ENCODE measurements at regions not wholly inside any gene's neighbourhood (a gene's known extent, or its start where the extent isn't known, plus 50 kb on each side); places are given as distances from the start of the nearest gene placed in this dataset.
"Not testable (repeated sequence)": the region's sequence is repeated elsewhere in the genome, so short reads cannot be mapped to it uniquely, and the experiment has no call there.

- DNase-seq = no peak
- 55 to 63% (median 63%) methylated on average over 1 of the region's 1 CpG for WGBS, 3 donors
- Histone ChIP-seq H3K9me3 (ENCODE audit: control insufficient read depth in 2 of 2, insufficient read depth in 1 of 2, low read depth in 1 of 2, low read length in 1 of 2) (no peaks in the 10 kb centered on the region), H3K4me3 (ENCODE audit: low read depth in 1 of 3, low read length in 3 of 3) (no peak overlapping the region), H3K27ac (ENCODE audit: low read depth in 1 of 3, low read length in 2 of 3) (no peak overlapping the region), H3K4me1 (ENCODE audit: control insufficient read depth in 3 of 3, insufficient read depth in 2 of 3, low read depth in 1 of 3, low read length in 2 of 3) (no peaks in the 10 kb centered on the region), H3K27me3 (ENCODE audit: control insufficient read depth in 3 of 3, insufficient read depth in 3 of 3, low read length in 3 of 3) (peaks cover 10 to 50% (median 16%) of the 10 kb centered on the region in 3 donors), H3K36me3 (ENCODE audit: control insufficient read depth in 3 of 3, insufficient read depth in 2 of 3, low read depth in 1 of 3, low read length in 3 of 3) (no peaks in the 10 kb centered on the region)
- FAIRE-seq = no peak
These were observed 72.9 kb downstream of the ASCL4 start for GRCh38 chr12:107847430-107847829.

- Histone ChIP-seq H3K27ac (ENCODE audit: low read depth in 1 of 3, low read length in 2 of 3) (no peak overlapping the region), H3K9me3 (ENCODE audit: control insufficient read depth in 2 of 2, insufficient read depth in 1 of 2, low read depth in 1 of 2, low read length in 1 of 2) (no peaks in the 10 kb centered on the region), H3K36me3 (ENCODE audit: control insufficient read depth in 3 of 3, insufficient read depth in 2 of 3, low read depth in 1 of 3, low read length in 3 of 3) (no peaks in the 10 kb centered on the region), H3K4me1 (ENCODE audit: control insufficient read depth in 3 of 3, insufficient read depth in 2 of 3, low read depth in 1 of 3, low read length in 2 of 3) (no peaks in the 10 kb centered on the region), H3K4me3 (ENCODE audit: low read depth in 1 of 3, low read length in 3 of 3) (no peak overlapping the region), H3K27me3 (ENCODE audit: control insufficient read depth in 3 of 3, insufficient read depth in 3 of 3, low read length in 3 of 3) (peaks cover 10 to 48% (median 14%) of the 10 kb centered on the region in 3 donors)
- 33 to 41% (median 41%) methylated on average over 3 of the region's 3 CpGs for WGBS, 3 donors
- FAIRE-seq (no peak), DNase-seq (no peak)
These were observed 73.3 kb downstream of the ASCL4 start for GRCh38 chr12:107847830-107848229.

- Histone ChIP-seq H3K9me3 (ENCODE audit: control insufficient read depth in 2 of 2, insufficient read depth in 1 of 2, low read depth in 1 of 2, low read length in 1 of 2) (no peaks in the 10 kb centered on the region), H3K27ac (ENCODE audit: low read depth in 1 of 3, low read length in 2 of 3) (no peak overlapping the region), H3K27me3 (ENCODE audit: control insufficient read depth in 3 of 3, insufficient read depth in 3 of 3, low read length in 3 of 3) (peaks cover 0 to 2% (median 0%) of the 10 kb centered on the region in 3 donors), H3K4me3 (ENCODE audit: low read depth in 1 of 3, low read length in 3 of 3) (no peak overlapping the region), H3K4me1 (ENCODE audit: control insufficient read depth in 3 of 3, insufficient read depth in 2 of 3, low read depth in 1 of 3, low read length in 2 of 3) (no peaks in the 10 kb centered on the region), H3K36me3 (ENCODE audit: control insufficient read depth in 3 of 3, insufficient read depth in 2 of 3, low read depth in 1 of 3, low read length in 3 of 3) (no peaks in the 10 kb centered on the region)
- WGBS, 3 donors = 43 to 49% (median 44%) methylated on average over 3 of the region's 3 CpGs
- DNase-seq = no peak
- FAIRE-seq = no peak
These were observed 79.0 kb downstream of the ASCL4 start for GRCh38 chr12:107853479-107853878.

- WGBS, 3 donors = 65 to 74% (median 70%) methylated on average over 2 of the region's 2 CpGs
- Histone ChIP-seq H3K27ac (ENCODE audit: low read depth in 1 of 3, low read length in 2 of 3) (no peak overlapping the region), H3K9me3 (ENCODE audit: control insufficient read depth in 2 of 2, insufficient read depth in 1 of 2, low read depth in 1 of 2, low read length in 1 of 2) (no peaks in the 10 kb centered on the region), H3K4me1 (ENCODE audit: control insufficient read depth in 3 of 3, insufficient read depth in 2 of 3, low read depth in 1 of 3, low read length in 2 of 3) (no peaks in the 10 kb centered on the region), H3K27me3 (ENCODE audit: control insufficient read depth in 3 of 3, insufficient read depth in 3 of 3, low read length in 3 of 3) (peaks cover 0 to 2% (median 0%) of the 10 kb centered on the region in 3 donors), H3K4me3 (ENCODE audit: low read depth in 1 of 3, low read length in 3 of 3) (no peak overlapping the region), H3K36me3 (ENCODE audit: control insufficient read depth in 3 of 3, insufficient read depth in 2 of 3, low read depth in 1 of 3, low read length in 3 of 3) (no peaks in the 10 kb centered on the region)
- no peak for DNase-seq
- no peak for FAIRE-seq
These were observed 81.0 kb downstream of the ASCL4 start for GRCh38 chr12:107855471-107855870.

GRCh38 chr12:107856096-107856495, 81.6 kb downstream of the ASCL4 start:
- no peak for FAIRE-seq

GRCh38 chr12:107857191-107857590, 82.7 kb downstream of the ASCL4 start:
- no peaks in the 10 kb centered on the region for H3K4me1 ChIP-seq (ENCODE audit: control insufficient read depth in 3 of 3, insufficient read depth in 2 of 3, low read depth in 1 of 3, low read length in 2 of 3)
- 67 to 81% (median 72%) methylated on average over 4 of the region's 4 CpGs for WGBS, 3 donors
- FAIRE-seq = no peak

More at GRCh38 chr12:107856096-107856495, 81.6 kb downstream of the ASCL4 start:
- H3K4me3 ChIP-seq (ENCODE audit: low read depth in 1 of 3, low read length in 3 of 3) = no peak overlapping the region
- H3K9me3 ChIP-seq (ENCODE audit: control insufficient read depth in 2 of 2, insufficient read depth in 1 of 2, low read depth in 1 of 2, low read length in 1 of 2) = no peaks in the 10 kb centered on the region
- no peak for DNase-seq
- peaks cover 0 to 2% (median 0%) of the 10 kb centered on the region in 3 donors for H3K27me3 ChIP-seq (ENCODE audit: control insufficient read depth in 3 of 3, insufficient read depth in 3 of 3, low read length in 3 of 3)
- H3K27ac ChIP-seq (ENCODE audit: low read depth in 1 of 3, low read length in 2 of 3) = no peak overlapping the region
- H3K36me3 ChIP-seq (ENCODE audit: control insufficient read depth in 3 of 3, insufficient read depth in 2 of 3, low read depth in 1 of 3, low read length in 3 of 3) = no peaks in the 10 kb centered on the region
- no peaks in the 10 kb centered on the region for H3K4me1 ChIP-seq (ENCODE audit: control insufficient read depth in 3 of 3, insufficient read depth in 2 of 3, low read depth in 1 of 3, low read length in 2 of 3)
- 42 to 60% (median 47%) methylated on average over 2 of the region's 2 CpGs for WGBS, 3 donors

GRCh38 chr12:107859367-107859766, 84.9 kb downstream of the ASCL4 start:
- FAIRE-seq (no peak), DNase-seq (no peak)
- Histone ChIP-seq H3K27me3 (ENCODE audit: control insufficient read depth in 3 of 3, insufficient read depth in 3 of 3, low read length in 3 of 3) (peaks cover 0 to 7% (median 5%) of the 10 kb centered on the region in 3 donors), H3K4me1 (ENCODE audit: control insufficient read depth in 3 of 3, insufficient read depth in 2 of 3, low read depth in 1 of 3, low read length in 2 of 3) (no peaks in the 10 kb centered on the region), H3K9me3 (ENCODE audit: control insufficient read depth in 2 of 2, insufficient read depth in 1 of 2, low read depth in 1 of 2, low read length in 1 of 2) (no peaks in the 10 kb centered on the region), H3K4me3 (ENCODE audit: low read depth in 1 of 3, low read length in 3 of 3) (no peak overlapping the region), H3K36me3 (ENCODE audit: control insufficient read depth in 3 of 3, insufficient read depth in 2 of 3, low read depth in 1 of 3, low read length in 3 of 3) (no peaks in the 10 kb centered on the region), H3K27ac (ENCODE audit: low read depth in 1 of 3, low read length in 2 of 3) (no peak overlapping the region)
- WGBS, 3 donors = 52 to 60% (median 56%) methylated on average over 2 of the region's 2 CpGs

More at GRCh38 chr12:107857191-107857590, 82.7 kb downstream of the ASCL4 start:
- Histone ChIP-seq H3K27me3 (ENCODE audit: control insufficient read depth in 3 of 3, insufficient read depth in 3 of 3, low read length in 3 of 3) (peaks cover 0 to 2% (median 0%) of the 10 kb centered on the region in 3 donors), H3K36me3 (ENCODE audit: control insufficient read depth in 3 of 3, insufficient read depth in 2 of 3, low read depth in 1 of 3, low read length in 3 of 3) (no peaks in the 10 kb centered on the region), H3K27ac (ENCODE audit: low read depth in 1 of 3, low read length in 2 of 3) (no peak overlapping the region), H3K4me3 (ENCODE audit: low read depth in 1 of 3, low read length in 3 of 3) (no peak overlapping the region), H3K9me3 (ENCODE audit: control insufficient read depth in 2 of 2, insufficient read depth in 1 of 2, low read depth in 1 of 2, low read length in 1 of 2) (no peaks in the 10 kb centered on the region)
- DNase-seq = no peak

- no peak overlapping the region for H3K4me3 ChIP-seq (ENCODE audit: low read depth in 1 of 3, low read length in 3 of 3)
- no peaks in the 10 kb centered on the region for H3K9me3 ChIP-seq (ENCODE audit: control insufficient read depth in 2 of 2, insufficient read depth in 1 of 2, low read depth in 1 of 2, low read length in 1 of 2)
- H3K27me3 ChIP-seq (ENCODE audit: control insufficient read depth in 3 of 3, insufficient read depth in 3 of 3, low read length in 3 of 3) = peaks cover 0 to 17% (median 2%) of the 10 kb centered on the region in 3 donors
- H3K27ac ChIP-seq (ENCODE audit: low read depth in 1 of 3, low read length in 2 of 3) = no peak overlapping the region
- no peaks in the 10 kb centered on the region for H3K4me1 ChIP-seq (ENCODE audit: control insufficient read depth in 3 of 3, insufficient read depth in 2 of 3, low read depth in 1 of 3, low read length in 2 of 3)
- FAIRE-seq (no peak), DNase-seq (no peak)
- 23 to 50% (median 38%) methylated on average over 33 of the region's 33 CpGs for WGBS, 3 donors
- no peaks in the 10 kb centered on the region for H3K36me3 ChIP-seq (ENCODE audit: control insufficient read depth in 3 of 3, insufficient read depth in 2 of 3, low read depth in 1 of 3, low read length in 3 of 3)
These were observed 89.7 kb downstream of the ASCL4 start for GRCh38 chr12:107864235-107864634.

GRCh38 chr12:107864727-107865126, 90.2 kb downstream of the ASCL4 start:
- H3K36me3 ChIP-seq (ENCODE audit: control insufficient read depth in 3 of 3, insufficient read depth in 2 of 3, low read depth in 1 of 3, low read length in 3 of 3); H3K4me1 ChIP-seq (ENCODE audit: control insufficient read depth in 3 of 3, insufficient read depth in 2 of 3, low read depth in 1 of 3, low read length in 2 of 3); DNase-seq; H3K9me3 ChIP-seq (ENCODE audit: control insufficient read depth in 2 of 2, insufficient read depth in 1 of 2, low read depth in 1 of 2, low read length in 1 of 2); FAIRE-seq; H3K4me3 ChIP-seq (ENCODE audit: low read depth in 1 of 3, low read length in 3 of 3); H3K27ac ChIP-seq (ENCODE audit: low read depth in 1 of 3, low read length in 2 of 3): not testable (repeated sequence)
- 83 to 85% (median 85%) methylated on average over 12 of the region's 12 CpGs for WGBS, 3 donors
- peaks cover 0 to 20% (median 4%) of the 10 kb centered on the region in 3 donors for H3K27me3 ChIP-seq (ENCODE audit: control insufficient read depth in 3 of 3, insufficient read depth in 3 of 3, low read length in 3 of 3)

Measured in small intestine (tissue), 7 donors.